H1 (cell line): ENCODE measurements at regions not wholly inside any gene's neighbourhood (a gene's known extent, or its start where the extent isn't known, plus 50 kb on each side); places are given as distances from the start of the nearest gene placed in this dataset.

Experiments used
- BCL11A ChIP-seq, 2 experiments: IDR thresholded peaks; one replicate each; pipeline ENCODE4 v1.6.1; 2011; ENCODE audit warnings: low read depth in 2 of 2, low read length in 2 of 2, mild to moderate bottlenecking in 2 of 2
- CTBP2 ChIP-seq: IDR thresholded peaks from 2 replicates; pipeline ENCODE4 v1.7.0; 2011; ENCODE audit warnings: borderline replicate concordance, mild to moderate bottlenecking, moderate library complexity, mixed read lengths, low read length; ENCODE audit not compliant: insufficient read depth, insufficient read length
- EP300 ChIP-seq, 2 experiments: IDR thresholded peaks; 1 replicate in 1 of 2; 2 replicates in 1 of 2; pipeline ENCODE4 v1.6.1; 2011 to 2012; ENCODE audit warnings: low read depth in 2 of 2, low read length in 2 of 2, mild to moderate bottlenecking in 2 of 2, borderline replicate concordance in 1 of 2, inconsistent platforms in 1 of 2, moderate library complexity in 1 of 2
- HDAC6 ChIP-seq: IDR thresholded peaks from one replicate; pipeline ENCODE4 v1.7.1; 2012; ENCODE audit warnings: low read depth, mild to moderate bottlenecking, inconsistent platforms, low read length, moderate library complexity
- KDM5A ChIP-seq: fragments of 200-600 bp; IDR thresholded peaks from 2 replicates; pipeline ENCODE4 v1.7.1; 2012; ENCODE audit warnings: mild to moderate bottlenecking, low read length, inconsistent platforms, mixed read lengths
- NRF1 ChIP-seq: IDR thresholded peaks from 2 replicates; pipeline ENCODE4 v1.6.1; 2011; ENCODE audit warnings: mild to moderate bottlenecking, low read depth, low read length, improper control_type of control experiment
- PHF8 ChIP-seq: fragments of 200-600 bp; sonication (generic); conservative IDR thresholded peaks from 2 replicates; pipeline ENCODE4 v1.7.1; 2012; ENCODE audit warnings: low read depth, mild to moderate bottlenecking, inconsistent platforms, low read length, moderate library complexity
- SRF ChIP-seq: IDR thresholded peaks from 2 replicates; pipeline ENCODE4 v1.6.1; 2011; ENCODE audit warnings: mild to moderate bottlenecking, low read depth, low read length, moderate library complexity
- SUZ12 ChIP-seq: fragments of 200-600 bp; sonication (generic); IDR thresholded peaks from 2 replicates; pipeline ENCODE4 v1.6.1; 2012; ENCODE audit warnings: mild to moderate bottlenecking, inconsistent platforms, low read length, moderate library complexity, mixed read lengths
- TBP ChIP-seq: IDR thresholded peaks from 2 replicates; pipeline ENCODE4 v1.6.1; 2011; ENCODE audit warnings: low read depth, low read length, improper control_type of control experiment
- TF ChIP-seq, protein P1 (sequence below): fragments of 300-600 bp; sonication (generic); IDR thresholded peaks from 2 replicates; pipeline ENCODE4 v1.7.1; 2012; ENCODE audit warnings: low read length, moderate library complexity, mild to moderate bottlenecking, inconsistent platforms; ENCODE audit not compliant: insufficient replicate concordance
- TF ChIP-seq, protein P2 (sequence below): IDR thresholded peaks from 2 replicates; pipeline ENCODE4 v1.6.1; 2012; ENCODE audit warnings: inconsistent platforms

DNA sequence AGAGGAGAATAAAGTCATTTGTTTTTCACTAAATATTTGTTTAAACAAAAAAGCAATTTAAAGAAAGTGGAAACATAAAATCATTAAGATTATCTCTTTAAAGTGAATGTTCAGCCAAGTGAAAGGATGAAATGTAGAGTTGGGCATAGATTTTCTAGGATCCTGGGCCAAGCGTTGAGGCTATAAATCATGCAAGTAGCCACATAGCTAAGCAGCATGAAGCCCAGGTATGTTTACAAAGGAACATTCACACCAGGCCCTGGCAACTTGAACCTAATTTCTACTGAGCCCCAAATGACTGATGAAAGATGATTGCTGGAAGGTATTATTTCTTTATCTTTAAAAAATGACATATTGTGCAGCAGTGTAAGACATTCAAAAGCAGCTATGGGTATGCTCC is 461.8 kb downstream of the MAT2B start (continued):
- TF ChIP-seq, protein P1, sequence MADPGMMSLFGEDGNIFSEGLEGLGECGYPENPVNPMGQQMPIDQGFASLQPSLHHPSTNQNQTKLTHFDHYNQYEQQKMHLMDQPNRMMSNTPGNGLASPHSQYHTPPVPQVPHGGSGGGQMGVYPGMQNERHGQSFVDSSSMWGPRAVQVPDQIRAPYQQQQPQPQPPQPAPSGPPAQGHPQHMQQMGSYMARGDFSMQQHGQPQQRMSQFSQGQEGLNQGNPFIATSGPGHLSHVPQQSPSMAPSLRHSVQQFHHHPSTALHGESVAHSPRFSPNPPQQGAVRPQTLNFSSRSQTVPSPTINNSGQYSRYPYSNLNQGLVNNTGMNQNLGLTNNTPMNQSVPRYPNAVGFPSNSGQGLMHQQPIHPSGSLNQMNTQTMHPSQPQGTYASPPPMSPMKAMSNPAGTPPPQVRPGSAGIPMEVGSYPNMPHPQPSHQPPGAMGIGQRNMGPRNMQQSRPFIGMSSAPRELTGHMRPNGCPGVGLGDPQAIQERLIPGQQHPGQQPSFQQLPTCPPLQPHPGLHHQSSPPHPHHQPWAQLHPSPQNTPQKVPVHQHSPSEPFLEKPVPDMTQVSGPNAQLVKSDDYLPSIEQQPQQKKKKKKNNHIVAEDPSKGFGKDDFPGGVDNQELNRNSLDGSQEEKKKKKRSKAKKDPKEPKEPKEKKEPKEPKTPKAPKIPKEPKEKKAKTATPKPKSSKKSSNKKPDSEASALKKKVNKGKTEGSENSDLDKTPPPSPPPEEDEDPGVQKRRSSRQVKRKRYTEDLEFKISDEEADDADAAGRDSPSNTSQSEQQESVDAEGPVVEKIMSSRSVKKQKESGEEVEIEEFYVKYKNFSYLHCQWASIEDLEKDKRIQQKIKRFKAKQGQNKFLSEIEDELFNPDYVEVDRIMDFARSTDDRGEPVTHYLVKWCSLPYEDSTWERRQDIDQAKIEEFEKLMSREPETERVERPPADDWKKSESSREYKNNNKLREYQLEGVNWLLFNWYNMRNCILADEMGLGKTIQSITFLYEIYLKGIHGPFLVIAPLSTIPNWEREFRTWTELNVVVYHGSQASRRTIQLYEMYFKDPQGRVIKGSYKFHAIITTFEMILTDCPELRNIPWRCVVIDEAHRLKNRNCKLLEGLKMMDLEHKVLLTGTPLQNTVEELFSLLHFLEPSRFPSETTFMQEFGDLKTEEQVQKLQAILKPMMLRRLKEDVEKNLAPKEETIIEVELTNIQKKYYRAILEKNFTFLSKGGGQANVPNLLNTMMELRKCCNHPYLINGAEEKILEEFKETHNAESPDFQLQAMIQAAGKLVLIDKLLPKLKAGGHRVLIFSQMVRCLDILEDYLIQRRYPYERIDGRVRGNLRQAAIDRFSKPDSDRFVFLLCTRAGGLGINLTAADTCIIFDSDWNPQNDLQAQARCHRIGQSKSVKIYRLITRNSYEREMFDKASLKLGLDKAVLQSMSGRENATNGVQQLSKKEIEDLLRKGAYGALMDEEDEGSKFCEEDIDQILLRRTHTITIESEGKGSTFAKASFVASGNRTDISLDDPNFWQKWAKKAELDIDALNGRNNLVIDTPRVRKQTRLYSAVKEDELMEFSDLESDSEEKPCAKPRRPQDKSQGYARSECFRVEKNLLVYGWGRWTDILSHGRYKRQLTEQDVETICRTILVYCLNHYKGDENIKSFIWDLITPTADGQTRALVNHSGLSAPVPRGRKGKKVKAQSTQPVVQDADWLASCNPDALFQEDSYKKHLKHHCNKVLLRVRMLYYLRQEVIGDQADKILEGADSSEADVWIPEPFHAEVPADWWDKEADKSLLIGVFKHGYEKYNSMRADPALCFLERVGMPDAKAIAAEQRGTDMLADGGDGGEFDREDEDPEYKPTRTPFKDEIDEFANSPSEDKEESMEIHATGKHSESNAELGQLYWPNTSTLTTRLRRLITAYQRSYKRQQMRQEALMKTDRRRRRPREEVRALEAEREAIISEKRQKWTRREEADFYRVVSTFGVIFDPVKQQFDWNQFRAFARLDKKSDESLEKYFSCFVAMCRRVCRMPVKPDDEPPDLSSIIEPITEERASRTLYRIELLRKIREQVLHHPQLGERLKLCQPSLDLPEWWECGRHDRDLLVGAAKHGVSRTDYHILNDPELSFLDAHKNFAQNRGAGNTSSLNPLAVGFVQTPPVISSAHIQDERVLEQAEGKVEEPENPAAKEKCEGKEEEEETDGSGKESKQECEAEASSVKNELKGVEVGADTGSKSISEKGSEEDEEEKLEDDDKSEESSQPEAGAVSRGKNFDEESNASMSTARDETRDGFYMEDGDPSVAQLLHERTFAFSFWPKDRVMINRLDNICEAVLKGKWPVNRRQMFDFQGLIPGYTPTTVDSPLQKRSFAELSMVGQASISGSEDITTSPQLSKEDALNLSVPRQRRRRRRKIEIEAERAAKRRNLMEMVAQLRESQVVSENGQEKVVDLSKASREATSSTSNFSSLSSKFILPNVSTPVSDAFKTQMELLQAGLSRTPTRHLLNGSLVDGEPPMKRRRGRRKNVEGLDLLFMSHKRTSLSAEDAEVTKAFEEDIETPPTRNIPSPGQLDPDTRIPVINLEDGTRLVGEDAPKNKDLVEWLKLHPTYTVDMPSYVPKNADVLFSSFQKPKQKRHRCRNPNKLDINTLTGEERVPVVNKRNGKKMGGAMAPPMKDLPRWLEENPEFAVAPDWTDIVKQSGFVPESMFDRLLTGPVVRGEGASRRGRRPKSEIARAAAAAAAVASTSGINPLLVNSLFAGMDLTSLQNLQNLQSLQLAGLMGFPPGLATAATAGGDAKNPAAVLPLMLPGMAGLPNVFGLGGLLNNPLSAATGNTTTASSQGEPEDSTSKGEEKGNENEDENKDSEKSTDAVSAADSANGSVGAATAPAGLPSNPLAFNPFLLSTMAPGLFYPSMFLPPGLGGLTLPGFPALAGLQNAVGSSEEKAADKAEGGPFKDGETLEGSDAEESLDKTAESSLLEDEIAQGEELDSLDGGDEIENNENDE, result no peak
- TF ChIP-seq TBP (no peak), SRF (no peak), PHF8 (no peak), EP300 (IDR thresholded peaks at IDR 0.05; ENCODE audit: borderline replicate concordance in 1 of 2, low read depth in 2 of 2, low read length in 2 of 2) (no peak), NRF1 (no peak), HDAC6 (no peak), BCL11A (IDR thresholded peaks at IDR 0.05; ENCODE audit: low read depth in 2 of 2, low read length in 2 of 2) (no peak), KDM5A (no peak), SUZ12 (no peak), CTBP2 (no peak)
- TF ChIP-seq, protein P2, sequence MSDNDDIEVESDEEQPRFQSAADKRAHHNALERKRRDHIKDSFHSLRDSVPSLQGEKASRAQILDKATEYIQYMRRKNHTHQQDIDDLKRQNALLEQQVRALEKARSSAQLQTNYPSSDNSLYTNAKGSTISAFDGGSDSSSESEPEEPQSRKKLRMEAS, result no peak
